Heart left ventricle (tissue), 16 donors: ENCODE measurements at regions not wholly inside any gene's neighbourhood (a gene's known extent, or its start where the extent isn't known, plus 50 kb on each side); places are given as distances from the start of the nearest gene placed in this dataset.

ENCODE experiments used
- ATAC-seq, 4 donors: fragments of 200-7000 bp; cut with Tn5 transposase; one replicate each; pipeline ENCODE4 v1.9.1; 2020 to 2022; ENCODE audit warnings: moderate library complexity in 4 of 4, mild to moderate bottlenecking in 3 of 4, moderate number of reproducible peaks in 1 of 4
- DNase-seq, 5 donors: peaks; one replicate each; pipeline ENCODE4 v3.0.0-alpha.2; 2020
- H3K27ac ChIP-seq, 12 donors: fragments of 200-600 bp; sonication (generic) in 4 of 12; one replicate each; pipeline versions ENCODE4 v1.5.0 to v1.8.0; 2016 to 2022; ENCODE audit warnings: mild to moderate bottlenecking in 2 of 12
- H3K27me3 ChIP-seq, 9 donors: fragments of 200-600 bp; sonication (generic) in 2 of 9; one replicate each; pipeline versions ENCODE4 v1.5.1 to v1.8.0; 2016 to 2022; ENCODE audit warnings: mild to moderate bottlenecking in 3 of 9
- H3K36me3 ChIP-seq, 9 donors: fragments of 200-600 bp; sonication (generic) in 2 of 9; one replicate each; pipeline versions ENCODE4 v1.5.0 to v1.8.0; 2018 to 2022; ENCODE audit warnings: mild to moderate bottlenecking in 2 of 9
- H3K4me1 ChIP-seq, 12 donors: fragments of 200-600 bp; sonication (generic) in 4 of 12; one replicate each; pipeline versions ENCODE4 v1.5.0 to v1.8.0; 2016 to 2022; ENCODE audit warnings: mild to moderate bottlenecking in 3 of 12
- H3K4me3 ChIP-seq, 12 donors: fragments of 200-600 bp; sonication (generic) in 4 of 12; one replicate each; pipeline versions ENCODE4 v1.5.0 to v1.8.0; 2017 to 2022; ENCODE audit warnings: mild to moderate bottlenecking in 9 of 12, moderate library complexity in 4 of 12
- H3K9me3 ChIP-seq, 12 donors: fragments of 200-600 bp; sonication (generic) in 4 of 12; one replicate each; pipeline versions ENCODE4 v1.5.0 to v1.8.0; 2016 to 2022; ENCODE audit warnings: mild to moderate bottlenecking in 1 of 12
- POLR2A ChIP-seq, 2 donors: fragments of 450-650 bp; IDR thresholded peaks; one replicate each; pipeline ENCODE4 v1.6.1; 2017; ENCODE audit warnings: antibody characterized with exemption in 2 of 2, mild to moderate bottlenecking in 2 of 2, moderate library complexity in 2 of 2
- WGBS, 4 donors: extraction: QIAGEN DNeasy Blood & Tissue Kit in 2 of 4; methylation state at CpG; one replicate each; pipeline versions ENCODE4 v1.1.5 to v1.1.7; 2013 to 2018; 5-methylcytosine and 5-hydroxymethylcytosine counted together
- intact Hi-C, 10 donors: fragments of 100-400 bp; cut with DNase I; formaldehyde crosslinking; loops; one replicate each; pipeline versions ENCODE4 v1.11.1 to v1.14.2; 2022
- TF ChIP-seq, protein P1 (sequence below), 12 donors: fragments of 200-600 bp; sonication (generic) in 4 of 12; IDR thresholded peaks; one replicate each; pipeline versions ENCODE4 v1.5.0 to v1.8.0; 2018 to 2022; ENCODE audit warnings: antibody characterized with exemption in 12 of 12, mild to moderate bottlenecking in 5 of 12
- donor health status: ischemic (EF 13 %, LVEDD 7.1; RV severe dilation, severe dysfunction).
- donor health status: healthy with polysubstance abuse.
- donor health status: DM: no; HTN: yes; CAD: no.
- donor health status: DM: no; HTN: no; CAD: no.
- donor health status: ischemic (EF 25% LVEDD 6.9; RV normal size, moderate dysfunction).
- donor health status: ischemic (EF 25% LVEDD 5.7; RV mildly dilated, moderate dysfunction).
- donor health status: healthy.
- donor health status: DM: yes; HTN: yes; CAD: no.
- donor health status: ischemic (EF 35%, LVEDD 5.7; RV mildly dilated, moderate dysfunction).
- donor health status: nonischemic (EF 11% LVEDD 7.7; RV severe dilation, severe dysfunction).
- donor health status: DM: yes; HTN: yes; CAD: no.
- donor health status: PGD.
- donor health status: ischemic (EF 29% LVEDD 5.4; RV normal size, mild dysfunction).
- donor health status: nonischemic (EF 23%, LVEDD 6.1; RV moderate dilation, normal function).

DNA sequence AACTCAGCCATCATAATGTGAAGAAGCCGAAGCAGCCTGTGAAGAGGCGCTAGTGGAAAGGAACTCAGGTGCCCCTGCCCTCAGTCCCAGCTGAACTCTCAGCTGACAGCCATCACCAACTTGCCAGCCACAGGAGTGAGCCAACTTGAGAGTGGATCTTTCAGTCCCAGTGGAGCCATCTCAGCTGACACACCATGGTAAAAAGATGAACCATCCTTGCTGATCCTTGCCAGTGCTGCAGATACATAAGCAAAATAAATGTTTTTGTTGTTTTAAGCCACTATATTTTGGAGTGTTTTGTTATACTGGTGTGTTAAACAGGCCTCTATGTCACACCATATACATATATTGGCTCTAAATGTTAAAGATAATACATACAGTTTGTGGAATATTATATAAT, 195.8 kb upstream of the SPRED2 start:
- Histone ChIP-seq H3K4me1 (no peaks in the 10 kb centered on the region), H3K36me3 (no peaks in the 10 kb centered on the region), H3K4me3 (no peak overlapping the region), H3K27ac (no peak overlapping the region), H3K27me3 (no peaks in the 10 kb centered on the region), H3K9me3 (peaks cover 0 to 18% (median 0%) of the 10 kb centered on the region in 12 donors)
- 74 to 93% (median 91%) methylated on average over 2 of the region's 2 CpGs for WGBS, 4 donors
- intact Hi-C loops: no loop called here
- DNase-seq (no peak), ATAC-seq (no peak)
- TF ChIP-seq, protein P1, sequence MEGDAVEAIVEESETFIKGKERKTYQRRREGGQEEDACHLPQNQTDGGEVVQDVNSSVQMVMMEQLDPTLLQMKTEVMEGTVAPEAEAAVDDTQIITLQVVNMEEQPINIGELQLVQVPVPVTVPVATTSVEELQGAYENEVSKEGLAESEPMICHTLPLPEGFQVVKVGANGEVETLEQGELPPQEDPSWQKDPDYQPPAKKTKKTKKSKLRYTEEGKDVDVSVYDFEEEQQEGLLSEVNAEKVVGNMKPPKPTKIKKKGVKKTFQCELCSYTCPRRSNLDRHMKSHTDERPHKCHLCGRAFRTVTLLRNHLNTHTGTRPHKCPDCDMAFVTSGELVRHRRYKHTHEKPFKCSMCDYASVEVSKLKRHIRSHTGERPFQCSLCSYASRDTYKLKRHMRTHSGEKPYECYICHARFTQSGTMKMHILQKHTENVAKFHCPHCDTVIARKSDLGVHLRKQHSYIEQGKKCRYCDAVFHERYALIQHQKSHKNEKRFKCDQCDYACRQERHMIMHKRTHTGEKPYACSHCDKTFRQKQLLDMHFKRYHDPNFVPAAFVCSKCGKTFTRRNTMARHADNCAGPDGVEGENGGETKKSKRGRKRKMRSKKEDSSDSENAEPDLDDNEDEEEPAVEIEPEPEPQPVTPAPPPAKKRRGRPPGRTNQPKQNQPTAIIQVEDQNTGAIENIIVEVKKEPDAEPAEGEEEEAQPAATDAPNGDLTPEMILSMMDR (IDR thresholded peaks at IDR 0.05): no peak
- TF ChIP-seq POLR2A (IDR thresholded peaks at IDR 0.05): no peak

DNA sequence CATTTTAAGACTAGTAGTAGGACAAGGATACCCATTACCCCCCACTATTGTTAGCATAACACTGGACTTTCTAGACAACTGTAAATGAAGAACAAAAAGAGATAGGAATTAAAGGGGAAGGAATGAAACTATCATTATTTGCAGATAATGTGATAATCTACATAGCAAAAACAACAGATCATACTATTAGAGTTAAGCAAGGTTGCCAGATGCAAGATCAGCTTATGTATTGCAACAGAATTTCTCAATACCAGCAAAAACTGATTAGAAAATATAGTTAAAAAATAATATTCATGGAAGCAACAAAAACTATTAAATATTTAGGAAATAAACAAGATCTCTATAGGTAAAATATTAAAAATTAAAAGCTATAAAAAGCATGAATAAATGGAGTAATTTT, 194.4 kb upstream of the SPRED2 start:
- H3K36me3 ChIP-seq: no peaks in the 10 kb centered on the region
- ATAC-seq (no peak), DNase-seq (no peak)
- no peak for TF ChIP-seq POLR2A (IDR thresholded peaks at IDR 0.05)
- TF ChIP-seq, protein P1 (IDR thresholded peaks at IDR 0.05): no peak
- intact Hi-C loops: no loop called here
- H3K9me3 ChIP-seq: peaks cover 0 to 18% (median 0%) of the 10 kb centered on the region in 12 donors
- H3K27me3 ChIP-seq: peaks cover 0 to under 1% (median 0%) of the 10 kb centered on the region in 9 donors
- no peak overlapping the region for H3K4me3 ChIP-seq
- no peak overlapping the region for H3K27ac ChIP-seq
- no peaks in the 10 kb centered on the region for H3K4me1 ChIP-seq

DNA sequence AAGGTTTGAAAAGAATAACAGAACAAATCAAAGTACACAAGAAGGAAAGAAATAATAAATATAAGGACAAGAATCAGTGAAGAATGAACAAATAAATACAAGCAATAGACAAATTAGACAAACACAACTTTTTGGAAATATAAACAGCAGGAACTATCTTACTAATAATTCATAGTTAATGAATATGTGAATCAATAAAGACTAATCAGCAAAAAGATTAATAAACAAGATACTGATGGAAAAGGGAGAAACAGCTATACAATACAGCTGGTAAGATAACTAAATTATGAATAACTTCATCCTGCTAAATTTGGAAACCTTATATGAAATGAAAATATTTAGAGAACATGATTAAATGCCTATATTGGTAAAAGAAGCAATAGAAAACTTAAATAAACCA, 193.6 kb upstream of the SPRED2 start:
- no peak for TF ChIP-seq POLR2A (IDR thresholded peaks at IDR 0.05)
- TF ChIP-seq, protein P1 (IDR thresholded peaks at IDR 0.05): no peak
- intact Hi-C loops: no loop called here

DNA sequence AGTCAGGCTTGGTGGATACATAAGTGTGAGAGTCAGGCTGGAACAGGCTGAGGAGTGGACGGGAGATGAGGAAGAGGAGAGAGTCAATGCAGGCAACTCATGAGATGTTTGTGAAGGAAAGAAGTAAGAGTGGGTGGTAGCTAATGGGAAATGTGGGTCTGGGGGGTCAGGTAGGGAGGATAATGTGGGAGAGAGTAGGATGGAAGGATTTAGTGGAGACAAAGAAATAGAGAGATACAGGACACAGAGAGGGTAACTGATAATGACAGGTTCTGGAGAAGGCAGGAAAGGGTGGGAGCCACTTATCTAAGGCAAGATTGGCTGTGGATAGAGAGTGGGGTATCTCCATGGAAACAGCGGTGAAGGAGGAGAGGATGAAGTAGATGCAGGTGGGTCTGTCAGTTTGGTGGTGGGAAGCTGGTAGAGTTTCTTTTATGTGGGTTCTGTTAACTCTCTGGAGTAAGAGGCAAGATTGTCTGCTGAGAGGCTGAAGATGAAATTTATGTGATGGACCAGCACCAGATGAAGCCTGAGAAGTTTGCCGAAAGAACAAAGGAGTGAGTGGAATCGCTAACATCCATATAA, 190.6 kb upstream of the SPRED2 start:
- H3K27ac ChIP-seq: no peak overlapping the region
- WGBS, 4 donors: 80 to 93% (median 92%) methylated on average over 4 of the region's 4 CpGs
- ATAC-seq (no peak), DNase-seq (no peak)
- no peak overlapping the region for H3K4me3 ChIP-seq
- intact Hi-C loops: no loop called here
- H3K27me3 ChIP-seq: peaks cover 0 to 11% (median 0%) of the 10 kb centered on the region in 9 donors
- TF ChIP-seq POLR2A (IDR thresholded peaks at IDR 0.05): no peak
- TF ChIP-seq, protein P1 (IDR thresholded peaks at IDR 0.05): no peak
- no peaks in the 10 kb centered on the region for H3K4me1 ChIP-seq
- peaks cover 0 to 13% (median 0%) of the 10 kb centered on the region in 12 donors for H3K9me3 ChIP-seq
- no peaks in the 10 kb centered on the region for H3K36me3 ChIP-seq

More for the DNA sequence above, 193.6 kb upstream of the SPRED2 start:
- DNase-seq (no peak), ATAC-seq (no peak)
- Histone ChIP-seq H3K27me3 (peaks cover 0 to 9% (median 0%) of the 10 kb centered on the region in 9 donors), H3K27ac (no peak overlapping the region), H3K36me3 (no peaks in the 10 kb centered on the region), H3K4me1 (no peaks in the 10 kb centered on the region), H3K4me3 (no peak overlapping the region), H3K9me3 (peaks cover 0 to 18% (median 0%) of the 10 kb centered on the region in 12 donors)
